ENCODE measurements at regions not wholly inside any gene's neighbourhood (a gene's known extent, or its start where the extent isn't known, plus 50 kb on each side); places are given as distances from the start of the nearest gene placed in this dataset.
"Not testable (repeated sequence)": the region's sequence is repeated elsewhere in the genome, so short reads cannot be mapped to it uniquely, and the experiment has no call there.

DNA sequence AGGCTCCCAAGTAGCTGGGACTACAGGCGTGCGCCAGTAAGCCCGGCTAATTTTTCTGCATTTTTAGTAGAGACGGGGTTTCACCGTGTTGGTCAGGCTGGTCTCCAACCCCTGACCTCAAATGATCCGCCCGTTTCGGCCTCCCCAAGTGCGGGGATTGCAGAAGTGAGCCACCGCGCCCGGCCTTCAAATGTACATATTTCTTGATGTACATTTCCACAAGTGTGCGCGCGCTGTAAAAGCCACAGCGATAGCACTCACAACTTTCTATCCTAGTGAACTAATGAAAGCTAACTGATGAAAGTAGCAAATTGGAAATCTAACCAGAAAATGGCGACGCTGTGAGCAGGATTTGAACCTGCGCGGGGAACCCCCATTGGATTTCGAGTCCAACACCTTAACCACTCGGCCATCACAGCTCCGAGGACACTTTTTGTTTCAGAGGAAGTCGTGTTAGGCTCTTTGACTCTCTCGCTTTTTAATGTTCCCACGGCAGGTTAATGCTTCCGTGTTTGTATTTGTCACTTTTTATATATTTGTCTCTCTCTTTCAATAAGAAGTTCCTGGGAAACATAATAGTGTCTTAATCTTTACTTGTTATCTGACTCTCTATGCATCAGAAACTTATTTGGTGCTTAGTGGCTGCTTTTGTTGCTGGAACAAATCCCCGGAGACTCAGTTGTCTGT, 199.4 kb upstream of the ZNF184 start:
- H3K4me3 ChIP-seq (ENCODE audit: low read length), result no peak overlapping the region
- H3K9ac ChIP-seq (ENCODE audit: low read depth, low read length), result no peak overlapping the region
- H3K4me1 ChIP-seq (ENCODE audit: control insufficient read depth, insufficient read depth, low read length), result no peaks in the 10 kb centered on the region
- H3K27me3 ChIP-seq (ENCODE audit: control insufficient read depth, insufficient read depth, low read length), result peaks cover 6% of the 10 kb centered on the region
- H3K9me3 ChIP-seq (replicated peaks; ENCODE audit: low read length), result no peaks in the 10 kb centered on the region
- H3K4me2 ChIP-seq (ENCODE audit: low read length), result peak overlapping the region; percentile 25
- no peaks in the 10 kb centered on the region for H3K36me3 ChIP-seq (ENCODE audit: insufficient read depth, low read length)

DNA sequence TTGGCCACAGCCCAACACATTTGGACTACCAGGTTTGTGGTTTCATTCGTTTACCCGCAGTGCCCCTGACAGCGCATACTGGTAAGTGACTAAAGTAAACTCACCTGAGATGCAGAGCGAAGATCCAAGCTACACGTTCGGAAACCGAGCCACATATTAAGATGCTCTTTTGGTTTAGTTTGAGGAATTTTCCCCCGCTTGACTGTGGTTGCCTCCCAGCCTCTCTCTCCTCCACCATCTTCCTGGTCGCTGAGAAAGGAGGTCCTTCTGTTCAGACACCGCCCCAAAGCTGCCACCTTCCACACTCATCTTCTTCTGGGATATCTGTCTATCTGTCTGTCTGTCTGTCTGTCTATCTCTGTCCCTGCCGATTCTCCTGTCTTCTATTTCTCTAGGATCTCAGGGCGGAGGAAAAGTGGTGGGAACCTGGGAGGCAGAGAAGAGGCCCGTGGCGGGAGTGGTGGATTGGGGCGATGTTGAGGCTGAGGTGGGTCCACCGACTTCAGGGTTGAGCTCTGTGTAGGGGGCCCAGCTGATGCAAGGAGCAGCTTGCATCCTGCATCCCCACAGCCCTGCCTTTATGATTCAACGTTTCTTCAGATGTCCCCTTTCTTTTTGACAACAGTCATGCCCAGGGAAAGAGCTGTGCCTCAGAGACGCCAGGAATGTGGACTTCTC, 196.9 kb upstream of the ZNF184 start:
- Histone ChIP-seq H3K36me3 (ENCODE audit: insufficient read depth, low read length) (no peaks in the 10 kb centered on the region), H3K4me3 (ENCODE audit: low read length) (no peak overlapping the region), H3K9ac (ENCODE audit: low read depth, low read length) (no peak overlapping the region), H3K27me3 (ENCODE audit: control insufficient read depth, insufficient read depth, low read length) (peaks cover 10% of the 10 kb centered on the region), H3K4me2 (ENCODE audit: low read length) (peak overlapping the region; percentile 53), H3K9me3 (replicated peaks; ENCODE audit: low read length) (no peaks in the 10 kb centered on the region), H3K4me1 (ENCODE audit: control insufficient read depth, insufficient read depth, low read length) (no peaks in the 10 kb centered on the region)

GRCh38 chr6:27669295-27669623, 196.4 kb upstream of the ZNF184 start:
- no peak overlapping the region for H3K4me3 ChIP-seq (ENCODE audit: low read length)

GRCh38 chr6:27668442-27669294, 195.8 kb upstream of the ZNF184 start:
- Histone ChIP-seq H3K4me3 (ENCODE audit: low read length) (peak overlapping the region; percentile 15), H3K36me3 (ENCODE audit: insufficient read depth, low read length) (no peaks in the 10 kb centered on the region), H3K4me1 (ENCODE audit: control insufficient read depth, insufficient read depth, low read length) (no peaks in the 10 kb centered on the region), H3K4me2 (ENCODE audit: low read length) (peak overlapping the region; percentile 53), H3K27me3 (ENCODE audit: control insufficient read depth, insufficient read depth, low read length) (peaks cover 10% of the 10 kb centered on the region), H3K9me3 (replicated peaks; ENCODE audit: low read length) (no peaks in the 10 kb centered on the region), H3K9ac (ENCODE audit: low read depth, low read length) (no peak overlapping the region)

More at GRCh38 chr6:27669295-27669623, 196.4 kb upstream of the ZNF184 start:
- peak overlapping the region; percentile 53 for H3K4me2 ChIP-seq (ENCODE audit: low read length)
- H3K4me1 ChIP-seq (ENCODE audit: control insufficient read depth, insufficient read depth, low read length), result no peaks in the 10 kb centered on the region
- peaks cover 10% of the 10 kb centered on the region for H3K27me3 ChIP-seq (ENCODE audit: control insufficient read depth, insufficient read depth, low read length)
- H3K36me3 ChIP-seq (ENCODE audit: insufficient read depth, low read length), result no peaks in the 10 kb centered on the region
- H3K9ac ChIP-seq (ENCODE audit: low read depth, low read length), result no peak overlapping the region
- H3K9me3 ChIP-seq (replicated peaks; ENCODE audit: low read length), result no peaks in the 10 kb centered on the region

DNA sequence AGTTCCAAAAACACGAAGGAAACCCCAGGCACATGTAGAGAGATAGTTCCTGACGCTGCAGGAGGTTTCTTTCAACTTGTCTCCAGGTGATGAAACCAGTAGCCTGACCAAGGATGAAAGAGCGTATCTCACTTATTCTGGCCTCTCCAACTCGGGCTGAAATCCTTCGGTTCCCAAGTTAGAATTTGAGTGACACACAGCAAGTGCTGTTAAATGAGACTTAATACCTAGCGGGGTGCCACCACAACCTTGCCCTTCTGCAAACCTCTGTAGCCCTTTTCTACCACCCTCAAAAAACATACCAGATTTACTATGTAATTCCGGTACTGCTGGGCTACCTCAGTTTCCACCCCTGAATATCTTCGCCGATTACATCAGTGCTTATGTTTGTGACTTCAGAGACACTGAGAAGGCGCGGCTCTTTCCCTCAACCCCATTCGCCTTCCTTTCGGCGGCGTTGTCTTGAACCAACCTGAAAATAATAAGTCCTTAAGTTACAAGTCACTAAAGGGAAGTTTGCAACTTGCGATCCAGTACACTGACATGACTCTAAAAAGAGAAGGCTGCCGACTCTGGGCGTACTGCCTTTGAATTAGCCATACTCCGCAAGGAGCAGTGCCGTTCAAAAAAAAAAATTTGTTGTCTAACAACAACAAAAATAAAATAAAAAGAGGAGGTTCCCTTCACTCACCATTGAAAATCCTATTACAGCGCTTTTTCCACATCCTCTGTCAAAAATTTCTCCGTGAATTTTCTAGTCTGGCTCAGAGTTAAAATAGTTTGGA, 194.9 kb upstream of the ZNF184 start:
- no peak overlapping the region for H3K9ac ChIP-seq (ENCODE audit: low read depth, low read length)
- H3K36me3 ChIP-seq (ENCODE audit: insufficient read depth, low read length), result no peaks in the 10 kb centered on the region
- H3K4me2 ChIP-seq (ENCODE audit: low read length), result peak overlapping the region; percentile 53
- H3K4me1 ChIP-seq (ENCODE audit: control insufficient read depth, insufficient read depth, low read length), result no peaks in the 10 kb centered on the region
- peak overlapping the region; percentile 15 for H3K4me3 ChIP-seq (ENCODE audit: low read length)
- peaks cover 10% of the 10 kb centered on the region for H3K27me3 ChIP-seq (ENCODE audit: control insufficient read depth, insufficient read depth, low read length)
- no peaks in the 10 kb centered on the region for H3K9me3 ChIP-seq (replicated peaks; ENCODE audit: low read length)

DNA sequence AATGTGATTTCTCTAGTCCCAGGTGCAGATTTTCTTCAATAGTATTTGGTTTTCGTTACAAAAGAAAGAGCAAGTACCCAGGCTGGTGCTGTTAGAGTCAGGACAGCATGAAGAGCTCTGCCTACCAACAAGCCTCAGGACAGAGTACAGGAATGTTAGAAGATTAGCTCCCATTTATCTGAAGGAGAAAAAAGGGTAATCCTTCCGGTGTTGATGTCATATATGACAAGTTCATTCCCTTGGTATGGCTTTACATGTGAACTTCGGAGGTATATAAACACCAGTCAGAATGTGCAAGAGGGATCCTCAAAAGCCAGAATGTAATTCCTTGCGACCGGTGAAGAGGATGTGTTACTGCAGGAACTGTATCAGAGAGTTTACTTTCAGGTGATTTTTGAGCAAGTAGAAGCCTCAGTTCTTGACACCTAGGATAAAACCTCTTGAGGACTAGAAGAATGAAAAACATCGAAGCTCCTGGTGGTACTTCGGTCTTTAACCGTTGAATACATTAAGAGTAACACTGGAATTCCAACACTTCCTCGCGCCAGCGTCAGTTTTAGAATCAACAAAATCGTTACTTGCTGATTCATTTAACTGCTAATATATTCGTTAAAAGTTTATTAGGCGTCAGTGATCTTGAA, 194.2 kb upstream of the ZNF184 start:
- H3K27me3 ChIP-seq (ENCODE audit: control insufficient read depth, insufficient read depth, low read length), result peaks cover 10% of the 10 kb centered on the region
- H3K4me2 ChIP-seq (ENCODE audit: low read length), result peak overlapping the region; percentile 53
- no peaks in the 10 kb centered on the region for H3K4me1 ChIP-seq (ENCODE audit: control insufficient read depth, insufficient read depth, low read length)
- H3K36me3 ChIP-seq (ENCODE audit: insufficient read depth, low read length), result no peaks in the 10 kb centered on the region
- H3K9ac ChIP-seq (ENCODE audit: low read depth, low read length), result no peak overlapping the region
- no peaks in the 10 kb centered on the region for H3K9me3 ChIP-seq (replicated peaks; ENCODE audit: low read length)
- H3K4me3 ChIP-seq (ENCODE audit: low read length), result no peak overlapping the region

- no peaks in the 10 kb centered on the region for H3K4me1 ChIP-seq (ENCODE audit: control insufficient read depth, insufficient read depth, low read length)
- H3K4me2 ChIP-seq (ENCODE audit: low read length), result no peak overlapping the region
- no peak overlapping the region for H3K9ac ChIP-seq (ENCODE audit: low read depth, low read length)
- no peak overlapping the region for H3K4me3 ChIP-seq (ENCODE audit: low read length)
- H3K27me3 ChIP-seq (ENCODE audit: control insufficient read depth, insufficient read depth, low read length), result peaks cover 7% of the 10 kb centered on the region
- H3K9me3 ChIP-seq (replicated peaks; ENCODE audit: low read length), result no peaks in the 10 kb centered on the region
- no peaks in the 10 kb centered on the region for H3K36me3 ChIP-seq (ENCODE audit: insufficient read depth, low read length)
These were observed 189.9 kb upstream of the ZNF184 start for GRCh38 chr6:27662769-27663168.

- H3K4me3 ChIP-seq (ENCODE audit: low read length); H3K4me2 ChIP-seq (ENCODE audit: low read length); H3K27me3 ChIP-seq (ENCODE audit: control insufficient read depth, insufficient read depth, low read length); H3K9ac ChIP-seq (ENCODE audit: low read depth, low read length); H3K36me3 ChIP-seq (ENCODE audit: insufficient read depth, low read length); H3K9me3 ChIP-seq (replicated peaks; ENCODE audit: low read length); H3K4me1 ChIP-seq (ENCODE audit: control insufficient read depth, insufficient read depth, low read length): not testable (repeated sequence)
These were observed 189.3 kb upstream of the ZNF184 start for GRCh38 chr6:27662212-27662611.

DNA sequence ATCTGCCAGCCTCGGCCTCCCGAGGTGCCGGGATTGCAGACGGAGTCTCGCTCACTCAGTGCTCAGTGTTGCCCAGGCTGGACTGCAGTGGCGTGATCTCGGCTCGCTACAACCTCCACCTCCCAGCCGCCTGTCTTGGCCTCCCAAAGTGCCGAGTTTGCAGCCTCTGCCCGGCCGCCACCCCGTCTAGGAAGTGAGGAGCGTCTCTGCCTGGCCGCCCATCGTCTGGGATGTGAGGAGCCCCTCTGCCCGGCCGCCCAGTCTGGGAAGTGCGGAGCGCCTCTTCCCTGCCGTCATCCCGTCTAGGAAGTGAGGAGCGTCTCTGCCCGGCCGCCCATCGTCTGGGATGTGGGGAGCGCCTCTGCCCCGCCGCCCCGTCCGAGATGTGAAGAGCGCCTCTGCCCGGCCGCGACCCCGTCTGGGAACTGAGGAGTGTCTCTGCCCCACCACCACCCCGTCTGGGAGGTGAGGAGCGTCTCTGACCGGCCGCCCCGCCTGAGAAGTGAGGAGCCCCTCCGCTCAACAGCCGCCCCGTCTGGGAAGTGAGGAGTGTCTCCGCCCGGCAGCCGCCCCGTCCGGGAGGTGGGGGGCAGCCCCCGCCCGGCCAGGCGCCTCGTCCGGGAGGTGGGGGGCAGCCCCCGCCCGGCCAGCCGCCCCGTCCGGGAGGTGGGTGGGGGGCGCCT, 180.4 kb upstream of the ZNF184 start:
- not testable (repeated sequence) for H3K36me3 ChIP-seq (ENCODE audit: insufficient read depth, low read length); H3K4me2 ChIP-seq (ENCODE audit: low read length); H3K4me1 ChIP-seq (ENCODE audit: control insufficient read depth, insufficient read depth, low read length); H3K9ac ChIP-seq (ENCODE audit: low read depth, low read length); H3K4me3 ChIP-seq (ENCODE audit: low read length); H3K27me3 ChIP-seq (ENCODE audit: control insufficient read depth, insufficient read depth, low read length); H3K9me3 ChIP-seq (replicated peaks; ENCODE audit: low read length)

- no peak overlapping the region for H3K4me2 ChIP-seq (ENCODE audit: low read length)
- peaks cover 3% of the 10 kb centered on the region for H3K9me3 ChIP-seq (replicated peaks; ENCODE audit: low read length)
- no peaks in the 10 kb centered on the region for H3K36me3 ChIP-seq (ENCODE audit: insufficient read depth, low read length)
- H3K4me1 ChIP-seq (ENCODE audit: control insufficient read depth, insufficient read depth, low read length), result no peaks in the 10 kb centered on the region
- H3K27me3 ChIP-seq (ENCODE audit: control insufficient read depth, insufficient read depth, low read length), result no peaks in the 10 kb centered on the region
- no peak overlapping the region for H3K4me3 ChIP-seq (ENCODE audit: low read length)
- H3K9ac ChIP-seq (ENCODE audit: low read depth, low read length), result no peak overlapping the region
These were observed 178.4 kb upstream of the ZNF184 start for GRCh38 chr6:27651371-27651732.
